H1 (cell line): ENCODE measurements at regions not wholly inside any gene's neighbourhood (a gene's known extent, or its start where the extent isn't known, plus 50 kb on each side); places are given as distances from the start of the nearest gene placed in this dataset.
A peak's percentile ranks its signal among the peaks of the same experiment; 100 is the strongest.

ENCODE experiments used
- CTCF ChIA-PET: fragments of 300-600 bp; sonication (Branson Sonifier 250); formaldehyde crosslinking; loops from one replicate; lab custom pipeline; 2021; ENCODE audit not compliant: partially characterized antibody; lab: Charles Lee
- POLR2A ChIA-PET: fragments of 300-600 bp; sonication (Branson Sonifier 250); formaldehyde crosslinking; loops from one replicate; lab custom pipeline; 2021; ENCODE audit warnings: inconsistent platforms; ENCODE audit not compliant: partially characterized antibody; lab: Charles Lee
- DNase-seq, 2 experiments: peaks; one replicate each; pipeline versions ENCODE4 v3.0.0 to v3.0.0-alpha.2; 2010 to 2022; ENCODE audit warnings: low spot score in 2 of 2, low read depth in 1 of 2, mixed read lengths in 1 of 2
- FAIRE-seq: peaks from 2 replicates; lab custom pipeline; 2011; peaks lifted over from hg19 to GRCh38; lab: Jason Lieb, UNC
- H2AFZ ChIP-seq: 2 replicates; pipeline ENCODE4 v1.8.1; 2012; ENCODE audit warnings: low read length, inconsistent platforms
- H2AK5ac ChIP-seq: 2 replicates; pipeline ENCODE4 v1.6.1; 2013; ENCODE audit warnings: low read depth, low read length
- H2BK120ac ChIP-seq: replicated peaks from 2 replicates; pipeline ENCODE3; 2013; ENCODE audit warnings: low read depth, low read length, inconsistent platforms
- H2BK12ac ChIP-seq: 2 replicates; pipeline ENCODE4 v1.6.1; 2013; ENCODE audit warnings: low read depth, low read length
- H2BK15ac ChIP-seq: 2 replicates; pipeline ENCODE4 v1.6.1; 2013; ENCODE audit warnings: low read length
- H2BK20ac ChIP-seq: 2 replicates; pipeline ENCODE4 v1.6.1; 2013; ENCODE audit warnings: low read length
- H2BK5ac ChIP-seq: 2 replicates; pipeline ENCODE4 v1.6.1; 2013; ENCODE audit warnings: low read depth, low read length
- H3K14ac ChIP-seq: 2 replicates; pipeline ENCODE4 v1.6.1; 2013; ENCODE audit warnings: inconsistent platforms; ENCODE audit not compliant: insufficient read length
- H3K18ac ChIP-seq: 2 replicates; pipeline ENCODE4 v1.6.1; 2013; ENCODE audit warnings: low read length; ENCODE audit errors: extremely low read depth
- H3K23ac ChIP-seq: 2 replicates; pipeline ENCODE4 v1.6.1; 2013; ENCODE audit warnings: inconsistent platforms; ENCODE audit not compliant: insufficient read length
- H3K23me2 ChIP-seq: 2 replicates; pipeline ENCODE4 v1.6.1; 2013; ENCODE audit warnings: low read depth, low read length
- H3K27ac ChIP-seq: 2 replicates; pipeline ENCODE4 v1.6.1; 2011; ENCODE audit warnings: low read depth, low read length, inconsistent platforms
- H3K27me3 ChIP-seq, 4 experiments: replicated peaks in 1 of 4; 1 replicate in 1 of 4; 2 replicates in 3 of 4; pipeline versions ENCODE4 v1.6.1 to v1.8.1; 2011 to 2013; ENCODE audit warnings: low read length in 3 of 4, mild to moderate bottlenecking in 3 of 4, inconsistent platforms in 2 of 4, mixed read lengths in 2 of 4, moderate library complexity in 1 of 4; ENCODE audit not compliant: control insufficient read depth in 3 of 4, insufficient read depth in 3 of 4; ENCODE audit errors: extremely low read depth in 1 of 4
- H3K36me3 ChIP-seq, 4 experiments: 2 replicates each; pipeline versions ENCODE4 v1.6.1 to v1.8.1; 2011 to 2013; ENCODE audit warnings: mild to moderate bottlenecking in 4 of 4, low read length in 3 of 4, moderate library complexity in 2 of 4, control low read depth in 1 of 4, inconsistent platforms in 1 of 4; ENCODE audit not compliant: insufficient read depth in 4 of 4, control insufficient read depth in 2 of 4
- H3K4ac ChIP-seq: replicated peaks from 2 replicates; pipeline ENCODE3; 2013; ENCODE audit warnings: low read length, low read depth, mixed read lengths, inconsistent platforms; ENCODE audit not compliant: insufficient read length
- H3K4me1 ChIP-seq, 4 experiments: replicated peaks in 1 of 4; 1 replicate in 1 of 4; 2 replicates in 3 of 4; pipeline versions ENCODE4 v1.6.1 to v1.8.1; 2011 to 2013; ENCODE audit warnings: low read length in 3 of 4, inconsistent platforms in 2 of 4, mixed read lengths in 1 of 4; ENCODE audit not compliant: insufficient read depth in 4 of 4, control insufficient read depth in 3 of 4
- H3K4me2 ChIP-seq, 2 experiments: 2 replicates each; pipeline versions ENCODE4 v1.6.1 to v1.8.1; 2011 to 2013; ENCODE audit warnings: low read depth in 2 of 2, low read length in 2 of 2, control low read depth in 1 of 2, inconsistent platforms in 1 of 2, mild to moderate bottlenecking in 1 of 2; ENCODE audit not compliant: insufficient read depth in 1 of 2
- H3K4me3 ChIP-seq, 4 experiments: fragments of 200-600, 300-600 bp in 1 of 4; sonication (generic), shearing (Covaris generic), sonication (Bioruptor Twin) in 1 of 4; 2 replicates each; pipeline versions ENCODE4 v1.5.1 to v1.8.1; 2011 to 2016; ENCODE audit warnings: low read length in 4 of 4, low read depth in 3 of 4, control low read depth in 2 of 4, inconsistent platforms in 2 of 4, mild to moderate bottlenecking in 2 of 4, mixed read lengths in 1 of 4, moderate library complexity in 1 of 4; ENCODE audit not compliant: insufficient read depth in 2 of 4; ENCODE audit errors: extremely low read depth in 1 of 4
- H3K56ac ChIP-seq: replicated peaks from 2 replicates; pipeline ENCODE3; 2013; ENCODE audit warnings: low read depth, mild to moderate bottlenecking, mixed read lengths, low read length, inconsistent platforms; ENCODE audit not compliant: insufficient read length
- H3K79me1 ChIP-seq: 2 replicates; pipeline ENCODE4 v1.6.1; 2013; ENCODE audit warnings: low read depth, low read length, control low read depth
- H3K79me2 ChIP-seq, 2 experiments: 2 replicates each; pipeline versions ENCODE4 v1.6.1 to v1.8.1; 2012 to 2013; ENCODE audit warnings: low read length in 2 of 2, mild to moderate bottlenecking in 2 of 2, inconsistent platforms in 1 of 2; ENCODE audit not compliant: insufficient read depth in 2 of 2, control insufficient read depth in 1 of 2
- H3K9ac ChIP-seq, 4 experiments: replicated peaks in 1 of 4; 1 replicate in 1 of 4; 2 replicates in 3 of 4; pipeline versions ENCODE4 v1.6.1 to v1.8.1; 2011 to 2013; ENCODE audit warnings: low read depth in 3 of 4, low read length in 3 of 4, control low read depth in 2 of 4, mild to moderate bottlenecking in 2 of 4, moderate library complexity in 2 of 4, inconsistent platforms in 1 of 4; ENCODE audit errors: extremely low read depth in 1 of 4
- H3K9me3 ChIP-seq, 2 experiments: 2 replicates each; pipeline versions ENCODE4 v1.6.1 to v1.8.1; 2012 to 2013; ENCODE audit warnings: mild to moderate bottlenecking in 2 of 2, moderate library complexity in 2 of 2, control low read depth in 1 of 2, inconsistent platforms in 1 of 2, low read depth in 1 of 2, low read length in 1 of 2, mixed read lengths in 1 of 2; ENCODE audit not compliant: insufficient read depth in 2 of 2
- H4K20me1 ChIP-seq, 2 experiments: replicated peaks in 1 of 2; 2 replicates each; pipeline versions ENCODE3 to v1.8.1; 2011 to 2013; ENCODE audit warnings: inconsistent platforms in 2 of 2, low read length in 2 of 2, mild to moderate bottlenecking in 1 of 2; ENCODE audit not compliant: insufficient read depth in 2 of 2, control insufficient read depth in 1 of 2
- H4K5ac ChIP-seq: 2 replicates; pipeline ENCODE4 v1.6.1; 2013; ENCODE audit warnings: low read length, low read depth, mixed read lengths, inconsistent platforms; ENCODE audit not compliant: insufficient read length
- H4K8ac ChIP-seq: 2 replicates; pipeline ENCODE4 v1.8.0; 2013; ENCODE audit warnings: mild to moderate bottlenecking, moderate library complexity, low read length, inconsistent platforms; ENCODE audit not compliant: insufficient read depth; ENCODE audit errors: extremely low read depth
- H4K91ac ChIP-seq: replicated peaks from 2 replicates; pipeline ENCODE3; 2013; ENCODE audit warnings: low read length, mixed read lengths, inconsistent platforms; ENCODE audit not compliant: insufficient read length
- BCL11A ChIP-seq, 2 experiments: IDR thresholded peaks; one replicate each; pipeline ENCODE4 v1.6.1; 2011; ENCODE audit warnings: low read depth in 2 of 2, low read length in 2 of 2, mild to moderate bottlenecking in 2 of 2
- EP300 ChIP-seq, 2 experiments: IDR thresholded peaks; 1 replicate in 1 of 2; 2 replicates in 1 of 2; pipeline ENCODE4 v1.6.1; 2011 to 2012; ENCODE audit warnings: low read depth in 2 of 2, low read length in 2 of 2, mild to moderate bottlenecking in 2 of 2, borderline replicate concordance in 1 of 2, inconsistent platforms in 1 of 2, moderate library complexity in 1 of 2
- GTF2F1 ChIP-seq: IDR thresholded peaks from 2 replicates; pipeline ENCODE4 v1.6.1; 2012; ENCODE audit warnings: low read depth, low read length, improper control_type of control experiment, borderline replicate concordance
- HDAC2 ChIP-seq, 2 experiments: fragments of 300-600 bp in 1 of 2; sonication (generic) in 1 of 2; IDR thresholded peaks; 2 replicates each; pipeline ENCODE4 v1.6.1; 2011 to 2012; ENCODE audit warnings: low read depth in 2 of 2, low read length in 2 of 2, mild to moderate bottlenecking in 2 of 2, moderate library complexity in 2 of 2, borderline replicate concordance in 1 of 2, inconsistent platforms in 1 of 2
- HDAC6 ChIP-seq: IDR thresholded peaks from one replicate; pipeline ENCODE4 v1.7.1; 2012; ENCODE audit warnings: low read depth, mild to moderate bottlenecking, inconsistent platforms, low read length, moderate library complexity
- NANOG ChIP-seq: IDR thresholded peaks from 2 replicates; pipeline ENCODE4 v1.6.1; 2011; ENCODE audit warnings: low read length, low read depth, mild to moderate bottlenecking, inconsistent platforms; ENCODE audit not compliant: insufficient read depth, poor library complexity, severe bottlenecking
- PHF8 ChIP-seq: fragments of 200-600 bp; sonication (generic); conservative IDR thresholded peaks from 2 replicates; pipeline ENCODE4 v1.7.1; 2012; ENCODE audit warnings: low read depth, mild to moderate bottlenecking, inconsistent platforms, low read length, moderate library complexity
- SAP30 ChIP-seq: fragments of 300-600 bp; sonication (generic); IDR thresholded peaks from 2 replicates; pipeline ENCODE4 v1.7.1; 2012; ENCODE audit warnings: low read length, moderate library complexity, mild to moderate bottlenecking, inconsistent platforms; ENCODE audit not compliant: insufficient read depth, insufficient replicate concordance
- SIN3A ChIP-seq, 2 experiments: IDR thresholded peaks in 1 of 2; conservative IDR thresholded peaks in 1 of 2; 2 replicates each; pipeline ENCODE4 v1.6.1; 2011 to 2012; ENCODE audit warnings: low read length in 2 of 2, improper control_type of control experiment in 1 of 2, low read depth in 1 of 2, mild to moderate bottlenecking in 1 of 2
- SIX5 ChIP-seq: IDR thresholded peaks from 2 replicates; pipeline ENCODE4 v1.6.1; 2011; ENCODE audit warnings: mild to moderate bottlenecking, low read depth, low read length
- TAF1 ChIP-seq: IDR thresholded peaks from 2 replicates; pipeline ENCODE4 v1.6.1; 2011; ENCODE audit warnings: mild to moderate bottlenecking, low read depth, low read length
- TAF7 ChIP-seq: optimal IDR thresholded peaks from 2 replicates; pipeline ENCODE3; 2011; ENCODE audit warnings: low read depth, mild to moderate bottlenecking, inconsistent platforms, low read length, moderate library complexity, borderline replicate concordance
- YY1 ChIP-seq: IDR thresholded peaks from 2 replicates; pipeline ENCODE4 v1.6.1; 2011; ENCODE audit warnings: low read depth, mild to moderate bottlenecking, low read length
- WGBS, 2 experiments: shearing (Covaris generic) in 1 of 2; methylation state at CpG; one replicate each; pipeline versions ENCODE4 v1.1.6 to v1.1.7; 2013 to 2015; ENCODE audit warnings: low lambda C conversion rate in 2 of 2, mixed read lengths in 2 of 2, inconsistent platforms in 1 of 2, low coverage in 1 of 2, missing lambda C conversion rate in 1 of 2; ENCODE audit not compliant: insufficient replicate concordance in 2 of 2, insufficient coverage in 1 of 2, insufficient read length in 1 of 2; ENCODE audit errors: extremely low coverage in 1 of 2, missing lambda C conversion rate in 1 of 2; 5-methylcytosine and 5-hydroxymethylcytosine counted together

- Histone ChIP-seq H2BK5ac (0 out of 2 replicates have a peak overlapping the region, but pooled peaks have one; percentile 40), H3K79me2 (no peaks in the 10 kb centered on the region), H3K23ac (no peak overlapping the region), H2BK12ac (no peak overlapping the region; the same call in 1 of the 2 replicates), H2AFZ (peak overlapping the region; percentile 19), H4K91ac (no peak overlapping the region), H3K36me3 (no peaks in the 10 kb centered on the region), H2BK20ac (no peak overlapping the region), H3K14ac (no peak overlapping the region), H3K9ac (no peak overlapping the region), H3K9me3 (no peaks in the 10 kb centered on the region), H3K18ac (no peak overlapping the region), H4K20me1 (no peaks in the 10 kb centered on the region), H2BK15ac (no peak overlapping the region), H2BK120ac (no peak overlapping the region), H2AK5ac (no peak overlapping the region), H3K56ac (no peak overlapping the region), H4K8ac (no peak overlapping the region), H3K27me3 (no peaks in the 10 kb centered on the region), H3K4me2 (no peak overlapping the region), H3K4me3 (no peak overlapping the region), H4K5ac (no peak overlapping the region), H3K4me1 (peaks cover 0 to 8% (median 0%) of the 10 kb centered on the region in 4 experiments; a peak in 2 of 7 replicates), H3K23me2 (no peaks in the 10 kb centered on the region; the same call in 1 of the 2 replicates), H3K79me1 (no peaks in the 10 kb centered on the region), H3K27ac (no peak overlapping the region), H3K4ac (no peak overlapping the region)
- CTCF ChIA-PET, result interaction anchor here (0.6 to 1.9 kb wide), 4 partner anchors 12 to 1858 kb away, joined by 3 to 5 read pairs (median 4); no protein-coding TSS in a partner anchor
- DNase-seq (no peak), FAIRE-seq (no peak)
- 81% methylated on average over 1 of the region's 1 CpG; no CpG with 5 or more reads in 1 of the 2 experiments for WGBS, 2 experiments
- POLR2A ChIA-PET, result interaction anchor here (0.6 kb wide), 1 partner anchor 357 kb away, joined by 3 read pairs; no protein-coding TSS in a partner anchor
- TF ChIP-seq TAF1 (no peak), SIX5 (no peak), NANOG (no peak), EP300 (IDR thresholded peaks at IDR 0.05; ENCODE audit: borderline replicate concordance in 1 of 2, low read depth in 2 of 2, low read length in 2 of 2) (no peak), BCL11A (IDR thresholded peaks at IDR 0.05; ENCODE audit: low read depth in 2 of 2, low read length in 2 of 2) (no peak), HDAC2 (IDR thresholded peaks at IDR 0.05; ENCODE audit: borderline replicate concordance in 1 of 2, low read depth in 2 of 2, low read length in 2 of 2) (no peak), HDAC6 (no peak), SIN3A (conservative IDR thresholded peaks at IDR 0.05 in 1 of 2, IDR thresholded peaks at IDR 0.05 in 1 of 2; ENCODE audit: low read depth in 1 of 2, low read length in 2 of 2) (no peak), TAF7 (no peak), GTF2F1 (no peak), YY1 (no peak), SAP30 (no peak), PHF8 (no peak)
Observed at GRCh38 chr4:117844594-117844993, 189.7 kb upstream of the NDST3 start.
